A673 (cell line): ENCODE measurements at regions not wholly inside any gene's neighbourhood (a gene's known extent, or its start where the extent isn't known, plus 50 kb on each side); places are given as distances from the start of the nearest gene placed in this dataset.

Experiments used
- BruUV-seq: library from RNA; stranded (reverse); fragments of 400-500 nt; replicated peaks from 2 replicates; lab custom pipeline; 2021; lab: Mats Ljungman, UMichigan
- CTCF ChIA-PET: fragments of 300-600 bp; sonication (Branson Sonifier 250); formaldehyde crosslinking; loops from one replicate; lab custom pipeline; 2022; ENCODE audit warnings: antibody characterized with exemption; lab: Charles Lee
- POLR2A ChIA-PET: fragments of 300-600 bp; sonication (Branson Sonifier 250); formaldehyde crosslinking; loops from one replicate; lab custom pipeline; 2022; ENCODE audit warnings: antibody characterized with exemption; ENCODE audit not compliant: low non-redundant PET; lab: Charles Lee
- DNase-seq: peaks from one replicate; pipeline ENCODE4 v3.0.0-alpha.2; 2015; ENCODE audit warnings: low spot score
- H3K27ac ChIP-seq: fragments of 200-600 bp; sonication (generic); 2 replicates; pipeline ENCODE4 v1.5.1; 2016; ENCODE audit warnings: mixed run types, low read depth, mild to moderate bottlenecking, mixed read lengths, antibody characterized with exemption, low read length; ENCODE audit not compliant: poor library complexity, severe bottlenecking
- H3K27me3 ChIP-seq: fragments of 200-600 bp; sonication (generic); replicated peaks from 2 replicates; pipeline ENCODE4 v1.6.1; 2017; ENCODE audit warnings: mixed run types, low read depth, mild to moderate bottlenecking, mixed read lengths, antibody characterized with exemption, low read length; ENCODE audit not compliant: insufficient read depth, poor library complexity
- H3K36me3 ChIP-seq: fragments of 200-600 bp; sonication (generic); 2 replicates; pipeline ENCODE4 v1.6.1; 2016; ENCODE audit warnings: mixed run types, mild to moderate bottlenecking, mixed read lengths, antibody characterized with exemption, low read length; ENCODE audit not compliant: insufficient read depth, poor library complexity, severe bottlenecking
- H3K4me1 ChIP-seq: fragments of 200-600 bp; sonication (generic); 2 replicates; pipeline ENCODE4 v1.6.1; 2017; ENCODE audit warnings: mixed run types, mild to moderate bottlenecking, mixed read lengths, antibody characterized with exemption, low read length; ENCODE audit not compliant: insufficient read depth, poor library complexity, severe bottlenecking
- H3K4me3 ChIP-seq: fragments of 200-600 bp; sonication (generic); 2 replicates; pipeline ENCODE4 v1.5.1; 2016; ENCODE audit warnings: low read depth, mixed run types, mild to moderate bottlenecking, mixed read lengths, low read length; ENCODE audit not compliant: poor library complexity, severe bottlenecking
- H3K9me3 ChIP-seq: fragments of 200-600 bp; sonication (generic); 2 replicates; pipeline ENCODE4 v1.6.1; 2016; ENCODE audit warnings: mixed run types, low read depth, mild to moderate bottlenecking, mixed read lengths, antibody characterized with exemption, low read length; ENCODE audit not compliant: poor library complexity, severe bottlenecking
- EZH2 ChIP-seq: fragments of 200-600 bp; sonication (generic); IDR thresholded peaks from 2 replicates; pipeline ENCODE4 v1.6.1; 2017; ENCODE audit warnings: borderline replicate concordance, low read depth, mild to moderate bottlenecking, mixed read lengths, antibody characterized with exemption, low read length; ENCODE audit not compliant: poor library complexity, severe bottlenecking
- intact Hi-C: fragments of 100-400 bp; cut with micrococcal nuclease; formaldehyde crosslinking; loops from one replicate; pipeline ENCODE4 v1.10.0; 2022; ENCODE audit not compliant: unreplicated experiment
- TF ChIP-seq, protein P1 (sequence below): fragments of 300-800, 200-600 bp; sonication (generic); conservative IDR thresholded peaks from 2 replicates; pipeline ENCODE4 v1.5.1; 2017; ENCODE audit warnings: low read depth, mild to moderate bottlenecking, antibody characterized with exemption, low read length, moderate library complexity, mixed read lengths

DNA sequence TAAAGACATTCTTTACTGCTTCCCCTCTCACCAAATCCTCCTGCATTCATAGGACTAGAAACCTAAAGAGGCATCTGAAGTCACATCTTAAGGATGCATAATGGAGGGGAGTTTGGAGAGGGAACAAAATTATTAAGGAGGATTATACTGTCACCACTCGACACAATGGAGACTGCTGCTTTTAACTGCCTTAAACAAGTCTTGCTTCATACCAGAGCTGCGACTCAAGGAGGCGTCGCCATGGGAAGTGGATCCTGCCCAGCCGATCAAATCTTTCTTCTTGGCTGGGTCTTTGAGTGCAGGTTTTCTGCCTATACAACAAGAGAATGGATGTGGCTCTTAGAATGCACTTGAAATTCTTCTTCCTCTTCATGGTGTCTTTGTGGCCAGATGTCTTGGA lies 66.7 kb upstream of the FOXE1 start:
- Histone ChIP-seq H3K27me3 (peaks cover 21% of the 10 kb centered on the region), H3K36me3 (no peaks in the 10 kb centered on the region), H3K9me3 (no peaks in the 10 kb centered on the region), H3K27ac (no peak overlapping the region), H3K4me1 (no peaks in the 10 kb centered on the region), H3K4me3 (no peak overlapping the region)
- no peak for TF ChIP-seq EZH2
- TF ChIP-seq, protein P1, sequence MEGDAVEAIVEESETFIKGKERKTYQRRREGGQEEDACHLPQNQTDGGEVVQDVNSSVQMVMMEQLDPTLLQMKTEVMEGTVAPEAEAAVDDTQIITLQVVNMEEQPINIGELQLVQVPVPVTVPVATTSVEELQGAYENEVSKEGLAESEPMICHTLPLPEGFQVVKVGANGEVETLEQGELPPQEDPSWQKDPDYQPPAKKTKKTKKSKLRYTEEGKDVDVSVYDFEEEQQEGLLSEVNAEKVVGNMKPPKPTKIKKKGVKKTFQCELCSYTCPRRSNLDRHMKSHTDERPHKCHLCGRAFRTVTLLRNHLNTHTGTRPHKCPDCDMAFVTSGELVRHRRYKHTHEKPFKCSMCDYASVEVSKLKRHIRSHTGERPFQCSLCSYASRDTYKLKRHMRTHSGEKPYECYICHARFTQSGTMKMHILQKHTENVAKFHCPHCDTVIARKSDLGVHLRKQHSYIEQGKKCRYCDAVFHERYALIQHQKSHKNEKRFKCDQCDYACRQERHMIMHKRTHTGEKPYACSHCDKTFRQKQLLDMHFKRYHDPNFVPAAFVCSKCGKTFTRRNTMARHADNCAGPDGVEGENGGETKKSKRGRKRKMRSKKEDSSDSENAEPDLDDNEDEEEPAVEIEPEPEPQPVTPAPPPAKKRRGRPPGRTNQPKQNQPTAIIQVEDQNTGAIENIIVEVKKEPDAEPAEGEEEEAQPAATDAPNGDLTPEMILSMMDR: no peak
- no TSS peak for BruUV-seq
- CTCF ChIA-PET: no interaction called here
- DNase-seq: peak; percentile 21
- intact Hi-C loops: no loop called here
- POLR2A ChIA-PET: no interaction called here

DNA sequence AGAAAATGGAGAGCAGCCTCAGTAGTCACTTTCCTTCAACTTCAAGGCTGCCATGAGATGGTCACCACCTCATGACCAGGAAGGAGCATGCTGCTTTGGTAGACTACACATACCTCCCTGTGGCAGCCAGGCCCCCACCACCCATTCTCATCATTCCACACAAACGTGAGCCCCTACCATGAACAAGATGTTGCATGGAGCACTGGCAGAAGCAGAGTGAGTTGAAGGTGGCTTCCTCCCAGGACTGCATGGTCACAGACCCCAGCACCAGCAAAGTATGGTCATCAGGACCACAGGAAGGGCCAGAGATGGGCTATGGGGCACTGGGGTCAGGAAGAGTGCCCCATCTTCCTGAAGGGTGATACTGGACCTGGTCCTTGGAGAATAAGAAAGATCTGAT lies 65.5 kb upstream of the FOXE1 start:
- intact Hi-C loops: no loop called here
- ChIA-PET CTCF (no interaction called here), POLR2A (no interaction called here)
- no peak overlapping the region for H3K4me3 ChIP-seq
- no peaks in the 10 kb centered on the region for H3K4me1 ChIP-seq
- H3K36me3 ChIP-seq: no peaks in the 10 kb centered on the region
- H3K27ac ChIP-seq: no peak overlapping the region
- TF ChIP-seq, protein P1: no peak
- no peak for TF ChIP-seq EZH2
- no peak for DNase-seq
- no TSS peak for BruUV-seq
- H3K27me3 ChIP-seq: peaks cover 25% of the 10 kb centered on the region
- no peaks in the 10 kb centered on the region for H3K9me3 ChIP-seq

DNA sequence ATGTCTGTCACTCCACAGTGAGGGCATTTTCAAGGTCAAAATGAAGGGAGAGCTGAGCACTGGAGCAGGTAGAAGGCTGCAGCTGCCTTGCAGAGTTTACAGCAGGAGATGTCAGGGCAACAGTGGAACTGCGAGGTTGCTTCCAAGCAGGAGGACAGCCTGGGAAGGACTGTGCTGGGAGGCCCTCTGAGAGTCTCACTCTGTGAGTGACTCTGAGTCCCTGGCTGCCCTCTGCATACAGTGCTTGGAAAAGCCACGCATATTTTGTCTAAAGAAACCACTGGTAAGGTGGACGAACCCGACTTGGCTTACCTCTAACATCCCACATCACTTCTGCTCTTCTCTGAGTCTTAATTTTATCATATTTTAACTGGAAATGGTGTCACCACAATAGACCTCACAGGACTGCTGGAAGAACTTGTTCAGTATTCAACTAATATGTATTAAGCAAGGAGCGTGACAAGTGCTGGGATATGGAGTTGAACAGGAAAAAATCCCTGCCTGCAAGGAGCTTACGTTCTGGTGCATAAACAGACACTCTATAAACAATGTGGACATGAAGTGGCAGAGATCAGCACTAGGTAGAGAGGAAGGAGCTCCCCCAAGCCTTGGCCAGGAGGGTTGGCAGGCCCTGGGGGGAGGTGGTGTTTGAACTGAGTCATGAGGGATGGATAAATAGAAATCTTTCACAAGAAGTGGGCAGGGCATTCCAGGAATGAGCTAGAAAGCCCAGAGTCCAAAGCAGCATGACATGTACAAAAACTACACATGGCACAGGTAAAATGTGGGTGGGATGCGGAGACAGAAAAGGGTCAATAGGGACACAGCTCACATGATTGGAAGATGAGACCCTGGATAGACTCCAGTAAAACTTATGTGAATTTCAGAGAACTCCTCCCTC lies 64.0 kb upstream of the FOXE1 start:
- Histone ChIP-seq H3K36me3 (no peaks in the 10 kb centered on the region), H3K27me3 (peaks cover 33% of the 10 kb centered on the region), H3K27ac (no peak overlapping the region), H3K9me3 (no peaks in the 10 kb centered on the region), H3K4me1 (no peaks in the 10 kb centered on the region), H3K4me3 (no peak overlapping the region)
- no peak for TF ChIP-seq EZH2
- TF ChIP-seq, protein P1: no peak
- BruUV-seq: no TSS peak
- CTCF ChIA-PET: no interaction called here
- POLR2A ChIA-PET: no interaction called here
- DNase-seq: no peak
- intact Hi-C loops: no loop called here
